Endothelial cell of umbilical vein (primary cell): ENCODE measurements at regions not wholly inside any gene's neighbourhood (a gene's known extent, or its start where the extent isn't known, plus 50 kb on each side); places are given as distances from the start of the nearest gene placed in this dataset.

ENCODE experiments used
- BruUV-seq: library from RNA; stranded (reverse); fragments of 400-500 nt; replicated peaks from 2 replicates; lab custom pipeline; 2021; lab: Mats Ljungman, UMichigan
- CTCF ChIA-PET: fragments of 300-600, 350-600 bp; sonication (Branson Sonifier 250); formaldehyde crosslinking; loops from one replicate; lab custom pipeline; 2021; ENCODE audit warnings: antibody characterized with exemption, inconsistent platforms; lab: Charles Lee
- POLR2A ChIA-PET: fragments of 300-600, 350-600 bp; sonication (Branson Sonifier 250); formaldehyde crosslinking; loops from one replicate; lab custom pipeline; 2021; ENCODE audit warnings: antibody characterized with exemption, inconsistent platforms; lab: Charles Lee
- DNase-seq: peaks from one replicate; pipeline ENCODE4 v3.0.0-alpha.2; 2011; ENCODE audit warnings: low read depth, low spot score
- FAIRE-seq: peaks from 2 replicates; lab custom pipeline; 2011; peaks lifted over from hg19 to GRCh38; lab: Jason Lieb, UNC
- H2AFZ ChIP-seq: 2 replicates; pipeline ENCODE4 v1.6.0; 2012; ENCODE audit warnings: low read depth, low read length, control low read depth, inconsistent platforms
- H3K27ac ChIP-seq: 2 replicates; pipeline ENCODE4 v1.5.1; 2011; ENCODE audit warnings: low read depth, mild to moderate bottlenecking, control low read depth, low read length, moderate library complexity; ENCODE audit not compliant: insufficient read depth
- H3K27me3 ChIP-seq, 2 experiments: 2 replicates each; pipeline versions ENCODE4 v1.6.0 to v1.6.1; 2011; ENCODE audit warnings: low read length in 2 of 2, mixed read lengths in 1 of 2; ENCODE audit not compliant: control insufficient read depth in 2 of 2, insufficient read depth in 2 of 2
- H3K36me3 ChIP-seq, 2 experiments: 2 replicates in 1 of 2; 3 replicates in 1 of 2; pipeline ENCODE4 v1.5.1; 2011; ENCODE audit warnings: low read length in 2 of 2, mild to moderate bottlenecking in 1 of 2, moderate library complexity in 1 of 2; ENCODE audit not compliant: control insufficient read depth in 2 of 2, insufficient read depth in 2 of 2; ENCODE audit errors: extremely low read depth in 1 of 2
- H3K4me1 ChIP-seq: 3 replicates; pipeline ENCODE4 v1.5.1; 2011; ENCODE audit warnings: mild to moderate bottlenecking, low read length; ENCODE audit not compliant: control insufficient read depth, insufficient read depth; ENCODE audit errors: extremely low read depth
- H3K4me2 ChIP-seq: 2 replicates; pipeline ENCODE4 v1.6.1; 2011; ENCODE audit warnings: low read length, control low read depth, mixed read lengths; ENCODE audit not compliant: insufficient read depth
- H3K4me3 ChIP-seq, 3 experiments: fragments of 200-600 bp in 1 of 3; sonication (generic), shearing (Covaris generic) in 1 of 3; replicated peaks in 1 of 3; 2 replicates each; pipeline ENCODE4 v1.5.1; 2011 to 2016; ENCODE audit warnings: control low read depth in 3 of 3, low read length in 3 of 3, mild to moderate bottlenecking in 2 of 3, inconsistent platforms in 1 of 3, low read depth in 1 of 3, moderate library complexity in 1 of 3; ENCODE audit not compliant: insufficient read depth in 1 of 3
- H3K79me2 ChIP-seq: 2 replicates; pipeline ENCODE4 v1.6.0; 2012; ENCODE audit warnings: low read length, inconsistent platforms; ENCODE audit not compliant: control insufficient read depth, insufficient read depth
- H3K9ac ChIP-seq: replicated peaks from 2 replicates; pipeline ENCODE3; 2011; ENCODE audit warnings: low read length, control low read depth; ENCODE audit not compliant: insufficient read depth; ENCODE audit errors: extremely low read depth
- H3K9me1 ChIP-seq: replicated peaks from 3 replicates; pipeline ENCODE4 v1.6.0; 2011; ENCODE audit warnings: mild to moderate bottlenecking, low read length; ENCODE audit not compliant: control insufficient read depth, insufficient read depth; ENCODE audit errors: extremely low read depth
- H3K9me3 ChIP-seq: replicated peaks from 2 replicates; pipeline ENCODE4 v1.5.1; 2012; ENCODE audit warnings: low read length, inconsistent platforms; ENCODE audit not compliant: control insufficient read depth, insufficient read depth
- H4K20me1 ChIP-seq: replicated peaks from 2 replicates; pipeline ENCODE3; 2011; ENCODE audit warnings: mild to moderate bottlenecking, low read length; ENCODE audit not compliant: control insufficient read depth, insufficient read depth; ENCODE audit errors: extremely low read depth
- CTCF ChIP-seq, 2 donors: IDR thresholded peaks; 1 replicate in 1 of 2; 2 replicates in 1 of 2; pipeline ENCODE4 v1.5.1; 2011; ENCODE audit warnings: low read length in 2 of 2, mild to moderate bottlenecking in 2 of 2, moderate library complexity in 2 of 2, control low read depth in 1 of 2, inconsistent platforms in 1 of 2, low read depth in 1 of 2; ENCODE audit not compliant: insufficient read depth in 1 of 2; ENCODE audit errors: extremely low read depth in 1 of 2
- FOS ChIP-seq: IDR thresholded peaks from 2 replicates; pipeline ENCODE4 v1.6.1; 2011; ENCODE audit warnings: mild to moderate bottlenecking, low read length, moderate library complexity, borderline replicate concordance; ENCODE audit not compliant: insufficient read depth
- JUN ChIP-seq: IDR thresholded peaks from 2 replicates; pipeline ENCODE4 v1.6.1; 2011; ENCODE audit warnings: borderline replicate concordance, low read depth; ENCODE audit not compliant: insufficient read length, insufficient read depth
- MAX ChIP-seq: IDR thresholded peaks from 2 replicates; pipeline ENCODE4 v1.6.1; 2011; ENCODE audit not compliant: insufficient read depth, insufficient read length
- MYC ChIP-seq: IDR thresholded peaks from one replicate; pipeline ENCODE4 v1.6.1; 2011; ENCODE audit warnings: mild to moderate bottlenecking, low read depth, low read length
- POLR2A ChIP-seq: IDR thresholded peaks from 2 replicates; pipeline ENCODE4 v1.6.1; 2012; ENCODE audit warnings: low read depth, mild to moderate bottlenecking, control low read depth, low read length
- dilution Hi-C: fragments of 300-500 bp; cut with MboI; formaldehyde crosslinking; loops from one replicate; pipeline ENCODE4 v1.15.0; 2019; ENCODE audit warnings: low sequenced_read_pairs; ENCODE audit not compliant: extremely low pct_ligation_motif_present
- intact Hi-C: fragments of 100-400 bp; cut with micrococcal nuclease; formaldehyde crosslinking; loops from one replicate; pipeline ENCODE4 v1.10.0; 2022

- DNase-seq (no peak), FAIRE-seq (no peak)
- no peak overlapping the region for H3K27ac ChIP-seq
- no peak overlapping the region for H3K4me3 ChIP-seq
- dilution Hi-C loops (no loop called here), intact Hi-C loops (no loop called here)
- no peak overlapping the region for H3K9ac ChIP-seq
- POLR2A ChIA-PET, result no interaction called here
- TF ChIP-seq MYC (no peak), MAX (no peak), JUN (no peak), CTCF (IDR thresholded peaks at IDR 0.05; ENCODE audit: extremely low read depth in 1 of 2, insufficient read depth in 1 of 2, low read depth in 1 of 2, low read length in 2 of 2) (no peak), POLR2A (no peak), FOS (no peak)
- H3K9me3 ChIP-seq, result no peaks in the 10 kb centered on the region
- H3K79me2 ChIP-seq, result no peaks in the 10 kb centered on the region
- no peaks in the 10 kb centered on the region for H3K4me1 ChIP-seq
- H3K27me3 ChIP-seq, result peaks cover 2 to 3% of the 10 kb centered on the region in 2 experiments
- H3K36me3 ChIP-seq, result no peaks in the 10 kb centered on the region
- H3K9me1 ChIP-seq, result no peaks in the 10 kb centered on the region
- H2AFZ ChIP-seq, result no peak overlapping the region
- H3K4me2 ChIP-seq, result no peak overlapping the region
- no peaks in the 10 kb centered on the region for H4K20me1 ChIP-seq
- CTCF ChIA-PET, result no interaction called here
- BruUV-seq, result no TSS peak
Observed at GRCh38 chr10:75335983-75336382, 65.6 kb downstream of the ZNF503 start.

- peaks cover 2 to 3% of the 10 kb centered on the region in 2 experiments for H3K27me3 ChIP-seq
- BruUV-seq, result no TSS peak
- no peak for TF ChIP-seq CTCF (IDR thresholded peaks at IDR 0.05; ENCODE audit: extremely low read depth in 1 of 2, insufficient read depth in 1 of 2, low read depth in 1 of 2, low read length in 2 of 2)
- CTCF ChIA-PET, result no interaction called here
- dilution Hi-C loops, result no loop called here
- no peak overlapping the region for H3K9ac ChIP-seq
- intact Hi-C loops, result no loop called here
- no peaks in the 10 kb centered on the region for H3K9me3 ChIP-seq
- H3K27ac ChIP-seq, result no peak overlapping the region
- H3K36me3 ChIP-seq, result no peaks in the 10 kb centered on the region
- H3K79me2 ChIP-seq, result no peaks in the 10 kb centered on the region
- H3K4me1 ChIP-seq, result no peaks in the 10 kb centered on the region
- H4K20me1 ChIP-seq, result no peaks in the 10 kb centered on the region
- H3K4me3 ChIP-seq, result no peak overlapping the region
- H2AFZ ChIP-seq, result no peak overlapping the region
- no peak for FAIRE-seq
- no peaks in the 10 kb centered on the region for H3K9me1 ChIP-seq
- POLR2A ChIA-PET, result no interaction called here
- DNase-seq, result no peak
- H3K4me2 ChIP-seq, result no peak overlapping the region
Observed at GRCh38 chr10:75335191-75335590, 66.4 kb downstream of the ZNF503 start.
